Endothelial cell of umbilical vein (primary cell): ENCODE measurements at regions not wholly inside any gene's neighbourhood (a gene's known extent, or its start where the extent isn't known, plus 50 kb on each side); places are given as distances from the start of the nearest gene placed in this dataset.

Experiments used
- BruUV-seq: library from RNA; stranded (reverse); fragments of 400-500 nt; replicated peaks from 2 replicates; lab custom pipeline; 2021; lab: Mats Ljungman, UMichigan
- CTCF ChIA-PET: fragments of 300-600, 350-600 bp; sonication (Branson Sonifier 250); formaldehyde crosslinking; loops from one replicate; lab custom pipeline; 2021; ENCODE audit warnings: antibody characterized with exemption, inconsistent platforms; lab: Charles Lee
- POLR2A ChIA-PET: fragments of 300-600, 350-600 bp; sonication (Branson Sonifier 250); formaldehyde crosslinking; loops from one replicate; lab custom pipeline; 2021; ENCODE audit warnings: antibody characterized with exemption, inconsistent platforms; lab: Charles Lee
- DNase-seq: peaks from one replicate; pipeline ENCODE4 v3.0.0-alpha.2; 2011; ENCODE audit warnings: low read depth, low spot score
- FAIRE-seq: peaks from 2 replicates; lab custom pipeline; 2011; peaks lifted over from hg19 to GRCh38; lab: Jason Lieb, UNC
- H2AFZ ChIP-seq: 2 replicates; pipeline ENCODE4 v1.6.0; 2012; ENCODE audit warnings: low read depth, low read length, control low read depth, inconsistent platforms
- H3K27ac ChIP-seq: 2 replicates; pipeline ENCODE4 v1.5.1; 2011; ENCODE audit warnings: low read depth, mild to moderate bottlenecking, control low read depth, low read length, moderate library complexity; ENCODE audit not compliant: insufficient read depth
- H3K27me3 ChIP-seq, 2 experiments: 2 replicates each; pipeline versions ENCODE4 v1.6.0 to v1.6.1; 2011; ENCODE audit warnings: low read length in 2 of 2, mixed read lengths in 1 of 2; ENCODE audit not compliant: control insufficient read depth in 2 of 2, insufficient read depth in 2 of 2
- H3K36me3 ChIP-seq, 2 experiments: 2 replicates in 1 of 2; 3 replicates in 1 of 2; pipeline ENCODE4 v1.5.1; 2011; ENCODE audit warnings: low read length in 2 of 2, mild to moderate bottlenecking in 1 of 2, moderate library complexity in 1 of 2; ENCODE audit not compliant: control insufficient read depth in 2 of 2, insufficient read depth in 2 of 2; ENCODE audit errors: extremely low read depth in 1 of 2
- H3K4me1 ChIP-seq: 3 replicates; pipeline ENCODE4 v1.5.1; 2011; ENCODE audit warnings: mild to moderate bottlenecking, low read length; ENCODE audit not compliant: control insufficient read depth, insufficient read depth; ENCODE audit errors: extremely low read depth
- H3K4me2 ChIP-seq: 2 replicates; pipeline ENCODE4 v1.6.1; 2011; ENCODE audit warnings: low read length, control low read depth, mixed read lengths; ENCODE audit not compliant: insufficient read depth
- H3K4me3 ChIP-seq, 3 experiments: fragments of 200-600 bp in 1 of 3; sonication (generic), shearing (Covaris generic) in 1 of 3; replicated peaks in 1 of 3; 2 replicates each; pipeline ENCODE4 v1.5.1; 2011 to 2016; ENCODE audit warnings: control low read depth in 3 of 3, low read length in 3 of 3, mild to moderate bottlenecking in 2 of 3, inconsistent platforms in 1 of 3, low read depth in 1 of 3, moderate library complexity in 1 of 3; ENCODE audit not compliant: insufficient read depth in 1 of 3
- H3K79me2 ChIP-seq: 2 replicates; pipeline ENCODE4 v1.6.0; 2012; ENCODE audit warnings: low read length, inconsistent platforms; ENCODE audit not compliant: control insufficient read depth, insufficient read depth
- H3K9ac ChIP-seq: replicated peaks from 2 replicates; pipeline ENCODE3; 2011; ENCODE audit warnings: low read length, control low read depth; ENCODE audit not compliant: insufficient read depth; ENCODE audit errors: extremely low read depth
- H3K9me1 ChIP-seq: replicated peaks from 3 replicates; pipeline ENCODE4 v1.6.0; 2011; ENCODE audit warnings: mild to moderate bottlenecking, low read length; ENCODE audit not compliant: control insufficient read depth, insufficient read depth; ENCODE audit errors: extremely low read depth
- H3K9me3 ChIP-seq: replicated peaks from 2 replicates; pipeline ENCODE4 v1.5.1; 2012; ENCODE audit warnings: low read length, inconsistent platforms; ENCODE audit not compliant: control insufficient read depth, insufficient read depth
- H4K20me1 ChIP-seq: replicated peaks from 2 replicates; pipeline ENCODE3; 2011; ENCODE audit warnings: mild to moderate bottlenecking, low read length; ENCODE audit not compliant: control insufficient read depth, insufficient read depth; ENCODE audit errors: extremely low read depth
- EZH2 ChIP-seq: IDR thresholded peaks from 2 replicates; pipeline ENCODE4 v1.6.1; 2012; ENCODE audit warnings: borderline replicate concordance, low read depth, mild to moderate bottlenecking, moderate library complexity, low read length, inconsistent platforms; ENCODE audit not compliant: severe bottlenecking
- FOS ChIP-seq: IDR thresholded peaks from 2 replicates; pipeline ENCODE4 v1.6.1; 2011; ENCODE audit warnings: mild to moderate bottlenecking, low read length, moderate library complexity, borderline replicate concordance; ENCODE audit not compliant: insufficient read depth
- GATA2 ChIP-seq: IDR thresholded peaks from 2 replicates; pipeline ENCODE4 v1.7.0; 2011; ENCODE audit warnings: low read depth, mild to moderate bottlenecking, moderate library complexity, mixed read lengths, low read length; ENCODE audit not compliant: insufficient read length, insufficient read depth
- JUN ChIP-seq: IDR thresholded peaks from 2 replicates; pipeline ENCODE4 v1.6.1; 2011; ENCODE audit warnings: borderline replicate concordance, low read depth; ENCODE audit not compliant: insufficient read length, insufficient read depth
- MYC ChIP-seq: IDR thresholded peaks from one replicate; pipeline ENCODE4 v1.6.1; 2011; ENCODE audit warnings: mild to moderate bottlenecking, low read depth, low read length
- POLR2A ChIP-seq: IDR thresholded peaks from 2 replicates; pipeline ENCODE4 v1.6.1; 2012; ENCODE audit warnings: low read depth, mild to moderate bottlenecking, control low read depth, low read length
- POLR2AphosphoS5 ChIP-seq: IDR thresholded peaks from 2 replicates; pipeline ENCODE4 v1.6.1; 2012; ENCODE audit warnings: low read depth, mild to moderate bottlenecking, control low read depth, low read length, moderate library complexity; ENCODE audit not compliant: insufficient read depth
- dilution Hi-C: fragments of 300-500 bp; cut with MboI; formaldehyde crosslinking; loops from one replicate; pipeline ENCODE4 v1.15.0; 2019; ENCODE audit warnings: low sequenced_read_pairs; ENCODE audit not compliant: extremely low pct_ligation_motif_present
- intact Hi-C: fragments of 100-400 bp; cut with micrococcal nuclease; formaldehyde crosslinking; loops from one replicate; pipeline ENCODE4 v1.10.0; 2022
- TF ChIP-seq, protein P1 (sequence below), 2 donors: IDR thresholded peaks; 1 replicate in 1 of 2; 2 replicates in 1 of 2; pipeline ENCODE4 v1.5.1; 2011; ENCODE audit warnings: low read length in 2 of 2, mild to moderate bottlenecking in 2 of 2, moderate library complexity in 2 of 2, control low read depth in 1 of 2, inconsistent platforms in 1 of 2, low read depth in 1 of 2; ENCODE audit not compliant: insufficient read depth in 1 of 2; ENCODE audit errors: extremely low read depth in 1 of 2
- TF ChIP-seq, protein P2 (sequence below): IDR thresholded peaks from 2 replicates; pipeline ENCODE4 v1.6.1; 2011; ENCODE audit not compliant: insufficient read depth, insufficient read length

GRCh38 chr9:93892748-93893147, 62.4 kb downstream of the BARX1 start:
- Histone ChIP-seq H3K36me3 (no peaks in the 10 kb centered on the region), H3K27me3 (no peaks in the 10 kb centered on the region), H3K27ac (no peak overlapping the region), H3K9ac (no peak overlapping the region), H2AFZ (no peak overlapping the region), H3K4me1 (no peaks in the 10 kb centered on the region), H3K9me1 (no peaks in the 10 kb centered on the region), H3K79me2 (no peaks in the 10 kb centered on the region), H3K9me3 (no peaks in the 10 kb centered on the region), H3K4me3 (no peak overlapping the region), H4K20me1 (no peaks in the 10 kb centered on the region), H3K4me2 (no peak overlapping the region)
- no peak for TF ChIP-seq FOS
- TF ChIP-seq, protein P1, sequence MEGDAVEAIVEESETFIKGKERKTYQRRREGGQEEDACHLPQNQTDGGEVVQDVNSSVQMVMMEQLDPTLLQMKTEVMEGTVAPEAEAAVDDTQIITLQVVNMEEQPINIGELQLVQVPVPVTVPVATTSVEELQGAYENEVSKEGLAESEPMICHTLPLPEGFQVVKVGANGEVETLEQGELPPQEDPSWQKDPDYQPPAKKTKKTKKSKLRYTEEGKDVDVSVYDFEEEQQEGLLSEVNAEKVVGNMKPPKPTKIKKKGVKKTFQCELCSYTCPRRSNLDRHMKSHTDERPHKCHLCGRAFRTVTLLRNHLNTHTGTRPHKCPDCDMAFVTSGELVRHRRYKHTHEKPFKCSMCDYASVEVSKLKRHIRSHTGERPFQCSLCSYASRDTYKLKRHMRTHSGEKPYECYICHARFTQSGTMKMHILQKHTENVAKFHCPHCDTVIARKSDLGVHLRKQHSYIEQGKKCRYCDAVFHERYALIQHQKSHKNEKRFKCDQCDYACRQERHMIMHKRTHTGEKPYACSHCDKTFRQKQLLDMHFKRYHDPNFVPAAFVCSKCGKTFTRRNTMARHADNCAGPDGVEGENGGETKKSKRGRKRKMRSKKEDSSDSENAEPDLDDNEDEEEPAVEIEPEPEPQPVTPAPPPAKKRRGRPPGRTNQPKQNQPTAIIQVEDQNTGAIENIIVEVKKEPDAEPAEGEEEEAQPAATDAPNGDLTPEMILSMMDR (IDR thresholded peaks at IDR 0.05; ENCODE audit: extremely low read depth in 1 of 2, insufficient read depth in 1 of 2, low read depth in 1 of 2, low read length in 2 of 2) = no peak
- no peak for TF ChIP-seq POLR2AphosphoS5
- TF ChIP-seq, protein P2, sequence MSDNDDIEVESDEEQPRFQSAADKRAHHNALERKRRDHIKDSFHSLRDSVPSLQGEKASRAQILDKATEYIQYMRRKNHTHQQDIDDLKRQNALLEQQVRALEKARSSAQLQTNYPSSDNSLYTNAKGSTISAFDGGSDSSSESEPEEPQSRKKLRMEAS = no peak
- no peak for TF ChIP-seq JUN
- no peak for TF ChIP-seq MYC
- no peak for TF ChIP-seq GATA2
- no peak for TF ChIP-seq EZH2
- no peak for TF ChIP-seq POLR2A
- FAIRE-seq = no peak
- intact Hi-C loops = no loop called here
- BruUV-seq = no TSS peak
- no peak for DNase-seq
- ChIA-PET CTCF (interaction anchor here (0.9 kb wide), 1 partner anchor 10 kb away, joined by 3 read pairs; no protein-coding TSS in a partner anchor), POLR2A (no interaction called here)
- dilution Hi-C loops = no loop called here
